WERI-Rb-1 (cell line): ENCODE measurements at regions not wholly inside any gene's neighbourhood (a gene's known extent, or its start where the extent isn't known, plus 50 kb on each side); places are given as distances from the start of the nearest gene placed in this dataset.
A peak's percentile ranks its signal among the peaks of the same experiment; 100 is the strongest.

ENCODE experiments used
- DNase-seq: peaks from one replicate; pipeline ENCODE4 v3.0.0-alpha.2; 2020
- H3K27ac ChIP-seq: fragments of 250-450 bp; sonication (Bioruptor Pico); 2 replicates; pipeline ENCODE4 v1.5.1; 2020; ENCODE audit warnings: mild to moderate bottlenecking, moderate library complexity
- H3K27me3 ChIP-seq: fragments of 250-450 bp; sonication (Bioruptor Pico); 2 replicates; pipeline ENCODE4 v1.5.1; 2021; ENCODE audit warnings: mild to moderate bottlenecking, low read depth, moderate library complexity; ENCODE audit not compliant: insufficient read depth, severe bottlenecking
- H3K36me3 ChIP-seq: fragments of 250-450 bp; sonication (Bioruptor Pico); 2 replicates; pipeline ENCODE4 v1.5.1; 2020; ENCODE audit warnings: mild to moderate bottlenecking, moderate library complexity
- H3K4me3 ChIP-seq: 2 replicates; pipeline ENCODE4 v1.5.1; 2011; ENCODE audit warnings: low read depth, mild to moderate bottlenecking, control low read depth, low read length
- H3K9me3 ChIP-seq: fragments of 250-450 bp; sonication (Bioruptor Pico); 2 replicates; pipeline ENCODE4 v1.5.1; 2021; ENCODE audit warnings: mild to moderate bottlenecking, moderate library complexity; ENCODE audit not compliant: severe bottlenecking
- CTCF ChIP-seq: IDR thresholded peaks from 2 replicates; pipeline ENCODE4 v1.5.1; 2011; ENCODE audit warnings: low read depth, mild to moderate bottlenecking, control low read depth, inconsistent platforms, low read length

GRCh38 chr13:31441800-31442510 is 242.2 kb downstream of the B3GLCT start:
- H3K36me3 ChIP-seq, result no peaks in the 10 kb centered on the region
- no peak for DNase-seq
- no peak for TF ChIP-seq CTCF
- H3K27me3 ChIP-seq, result no peaks in the 10 kb centered on the region
- H3K9me3 ChIP-seq, result no peaks in the 10 kb centered on the region
- no peak overlapping the region for H3K4me3 ChIP-seq
- H3K27ac ChIP-seq, result no peak overlapping the region

DNA sequence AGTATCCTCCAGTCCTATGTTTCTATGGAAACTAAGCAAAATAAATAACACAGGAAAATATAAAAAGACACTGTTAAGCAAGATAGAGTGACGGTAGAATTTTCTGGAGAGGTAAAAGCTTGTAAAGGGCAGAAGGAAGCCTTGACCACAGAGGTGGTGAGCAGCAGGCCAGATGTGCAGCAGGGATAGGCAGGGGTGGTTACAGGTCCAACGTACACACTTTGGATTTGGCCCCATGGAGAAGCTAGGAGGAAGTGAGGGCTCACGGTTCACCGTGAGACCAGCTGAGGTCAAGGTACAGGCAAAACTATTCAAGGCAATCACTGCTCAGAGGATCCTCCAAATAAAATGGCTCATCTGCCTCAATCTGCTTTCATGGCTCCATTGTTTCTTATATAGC is 242.8 kb downstream of the B3GLCT start:
- no peak for TF ChIP-seq CTCF
- Histone ChIP-seq H3K9me3 (no peaks in the 10 kb centered on the region), H3K27ac (no peak overlapping the region), H3K36me3 (no peaks in the 10 kb centered on the region), H3K27me3 (no peaks in the 10 kb centered on the region), H3K4me3 (no peak overlapping the region)
- DNase-seq, result no peak

GRCh38 chr13:31444266-31444856 is 244.6 kb downstream of the B3GLCT start:
- no peaks in the 10 kb centered on the region for H3K27me3 ChIP-seq
- no peak overlapping the region for H3K4me3 ChIP-seq
- DNase-seq, result peak; percentile 16
- no peaks in the 10 kb centered on the region for H3K9me3 ChIP-seq
- no peak overlapping the region for H3K27ac ChIP-seq
- TF ChIP-seq CTCF, result no peak
- H3K36me3 ChIP-seq, result no peaks in the 10 kb centered on the region

DNA sequence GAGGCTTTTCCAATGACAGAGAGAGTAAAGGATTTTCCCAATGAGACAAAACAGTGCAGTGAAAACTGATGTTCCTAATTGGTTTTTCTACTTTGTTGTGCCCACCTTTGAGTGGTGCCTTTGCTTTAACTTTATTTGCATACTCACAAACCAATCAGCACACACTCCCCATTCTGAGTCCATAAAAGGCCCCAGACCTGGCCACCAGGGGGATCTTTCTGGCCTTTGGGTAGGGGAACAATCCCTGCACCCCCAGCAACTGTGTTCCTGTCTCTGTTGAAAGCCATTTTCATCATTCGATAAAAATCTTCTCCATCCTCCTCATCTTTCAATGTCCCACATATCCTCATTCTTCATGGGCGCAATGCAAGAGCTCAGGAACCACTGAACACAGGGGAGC is 252.8 kb downstream of the B3GLCT start:
- no peaks in the 10 kb centered on the region for H3K36me3 ChIP-seq
- no peak for TF ChIP-seq CTCF
- no peak overlapping the region for H3K4me3 ChIP-seq
- no peak for DNase-seq
- H3K9me3 ChIP-seq, result no peaks in the 10 kb centered on the region
- no peaks in the 10 kb centered on the region for H3K27me3 ChIP-seq
- no peak overlapping the region for H3K27ac ChIP-seq

- Histone ChIP-seq H3K36me3 (no peaks in the 10 kb centered on the region), H3K27me3 (no peaks in the 10 kb centered on the region), H3K9me3 (no peaks in the 10 kb centered on the region), H3K27ac (no peak overlapping the region), H3K4me3 (no peak overlapping the region)
- no peak for DNase-seq
- no peak for TF ChIP-seq CTCF
These were observed 255.8 kb downstream of the B3GLCT start for GRCh38 chr13:31455581-31455980.

DNA sequence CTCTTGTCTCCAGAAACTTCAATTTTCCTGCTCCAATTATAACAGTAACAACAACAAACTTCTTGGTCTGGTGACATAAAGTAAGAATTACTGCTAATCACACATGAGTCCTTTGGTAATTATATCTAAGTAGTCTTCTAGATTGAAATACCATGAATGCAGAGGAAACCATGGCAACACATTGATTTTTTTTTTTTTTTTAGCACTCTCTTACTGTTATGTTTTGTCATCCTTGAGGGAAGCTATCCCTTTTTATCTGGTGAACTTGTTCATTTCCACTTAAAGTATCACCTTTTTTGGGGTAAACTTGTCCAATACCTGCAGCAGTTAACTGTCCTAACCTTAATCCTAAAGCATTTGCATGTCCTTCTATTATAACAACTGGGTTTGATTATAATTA is 256.3 kb downstream of the B3GLCT start:
- no peak overlapping the region for H3K27ac ChIP-seq
- no peaks in the 10 kb centered on the region for H3K9me3 ChIP-seq
- no peak for TF ChIP-seq CTCF
- H3K27me3 ChIP-seq, result no peaks in the 10 kb centered on the region
- H3K36me3 ChIP-seq, result no peaks in the 10 kb centered on the region
- no peak for DNase-seq
- no peak overlapping the region for H3K4me3 ChIP-seq
